Jurkat, Clone E6-1 (cell line): ENCODE measurements at regions not wholly inside any gene's neighbourhood (a gene's known extent, or its start where the extent isn't known, plus 50 kb on each side); places are given as distances from the start of the nearest gene placed in this dataset.

Experiments used
- DNase-seq: peaks from one replicate; pipeline ENCODE4 v3.0.0-alpha.2; 2011; ENCODE audit warnings: low read depth, low spot score
- H3K4me3 ChIP-seq: 2 replicates; pipeline ENCODE4 v1.5.1; 2011; ENCODE audit warnings: mild to moderate bottlenecking, low read length, control low read depth, moderate library complexity

- no peak overlapping the region for H3K4me3 ChIP-seq
- DNase-seq = no peak
Observed at GRCh38 chr4:124803026-124803425, 90.5 kb upstream of the ANKRD50 start.

GRCh38 chr4:124797223-124797622, 84.7 kb upstream of the ANKRD50 start:
- DNase-seq = no peak
- H3K4me3 ChIP-seq = no peak overlapping the region

- DNase-seq = no peak
- no peak overlapping the region for H3K4me3 ChIP-seq
Observed at GRCh38 chr4:124790471-124790870, 77.9 kb upstream of the ANKRD50 start.

GRCh38 chr4:124786634-124787033, 74.1 kb upstream of the ANKRD50 start:
- no peak for DNase-seq
- H3K4me3 ChIP-seq = no peak overlapping the region

GRCh38 chr4:124785645-124786044, 73.1 kb upstream of the ANKRD50 start:
- no peak for DNase-seq
- H3K4me3 ChIP-seq = no peak overlapping the region

GRCh38 chr4:124783847-124784246, 71.3 kb upstream of the ANKRD50 start:
- DNase-seq = no peak
- H3K4me3 ChIP-seq = no peak overlapping the region

- H3K4me3 ChIP-seq = no peak overlapping the region
- no peak for DNase-seq
Observed at GRCh38 chr4:124777007-124777406, 64.5 kb upstream of the ANKRD50 start.

- no peak overlapping the region for H3K4me3 ChIP-seq
- no peak for DNase-seq
Observed at GRCh38 chr4:124768596-124769365, 56.2 kb upstream of the ANKRD50 start.

- no peak for DNase-seq
- no peak overlapping the region for H3K4me3 ChIP-seq
Observed at GRCh38 chr4:124762956-124763355, 50.4 kb upstream of the ANKRD50 start.
